Keratinocyte (primary cell): ENCODE measurements at regions not wholly inside any gene's neighbourhood (a gene's known extent, or its start where the extent isn't known, plus 50 kb on each side); places are given as distances from the start of the nearest gene placed in this dataset.

Experiments
- EZH2 ChIP-seq: IDR thresholded peaks from one replicate; pipeline ENCODE4 v1.6.1; 2012; ENCODE audit warnings: inconsistent platforms, mild to moderate bottlenecking, low read length, moderate library complexity
- TF ChIP-seq, protein P1 (sequence below), 3 experiments: IDR thresholded peaks in 1 of 3; conservative IDR thresholded peaks in 1 of 3; optimal IDR thresholded peaks in 1 of 3; 2 replicates in 2 of 3; 3 replicates in 1 of 3; pipeline versions ENCODE3 to v1.5.1; 2011; ENCODE audit warnings: low read length in 3 of 3, mild to moderate bottlenecking in 3 of 3, moderate library complexity in 2 of 3, control low read depth in 1 of 3, inconsistent platforms in 1 of 3; ENCODE audit not compliant: insufficient read depth in 2 of 3; ENCODE audit errors: extremely low read depth in 1 of 3

DNA sequence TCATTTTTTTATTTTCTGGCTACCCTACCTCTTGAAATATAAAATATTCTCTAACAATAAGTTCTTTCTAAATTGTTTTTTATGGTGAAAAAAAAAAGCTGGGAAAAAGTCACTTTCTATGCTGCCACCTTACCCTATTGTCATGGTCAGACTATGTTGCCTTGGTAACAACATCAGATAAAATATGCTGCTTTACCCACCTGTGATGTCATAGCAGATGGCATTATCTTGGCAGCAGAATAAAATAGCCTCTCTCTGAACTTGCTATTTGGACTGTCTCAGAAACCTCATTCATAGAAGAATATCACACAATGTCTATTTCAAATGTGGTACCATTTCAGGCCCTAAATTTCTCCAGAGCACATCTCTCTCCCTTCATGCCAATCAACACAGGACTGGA, 69.6 kb upstream of the SGIP1 start:
- TF ChIP-seq, protein P1, sequence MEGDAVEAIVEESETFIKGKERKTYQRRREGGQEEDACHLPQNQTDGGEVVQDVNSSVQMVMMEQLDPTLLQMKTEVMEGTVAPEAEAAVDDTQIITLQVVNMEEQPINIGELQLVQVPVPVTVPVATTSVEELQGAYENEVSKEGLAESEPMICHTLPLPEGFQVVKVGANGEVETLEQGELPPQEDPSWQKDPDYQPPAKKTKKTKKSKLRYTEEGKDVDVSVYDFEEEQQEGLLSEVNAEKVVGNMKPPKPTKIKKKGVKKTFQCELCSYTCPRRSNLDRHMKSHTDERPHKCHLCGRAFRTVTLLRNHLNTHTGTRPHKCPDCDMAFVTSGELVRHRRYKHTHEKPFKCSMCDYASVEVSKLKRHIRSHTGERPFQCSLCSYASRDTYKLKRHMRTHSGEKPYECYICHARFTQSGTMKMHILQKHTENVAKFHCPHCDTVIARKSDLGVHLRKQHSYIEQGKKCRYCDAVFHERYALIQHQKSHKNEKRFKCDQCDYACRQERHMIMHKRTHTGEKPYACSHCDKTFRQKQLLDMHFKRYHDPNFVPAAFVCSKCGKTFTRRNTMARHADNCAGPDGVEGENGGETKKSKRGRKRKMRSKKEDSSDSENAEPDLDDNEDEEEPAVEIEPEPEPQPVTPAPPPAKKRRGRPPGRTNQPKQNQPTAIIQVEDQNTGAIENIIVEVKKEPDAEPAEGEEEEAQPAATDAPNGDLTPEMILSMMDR (optimal IDR thresholded peaks at IDR 0.05 in 1 of 3, IDR thresholded peaks at IDR 0.05 in 1 of 3, conservative IDR thresholded peaks at IDR 0.05 in 1 of 3; ENCODE audit: extremely low read depth in 1 of 3, insufficient read depth in 2 of 3, low read length in 3 of 3), result no peak
- no peak for TF ChIP-seq EZH2
